ENCODE measurements at regions not wholly inside any gene's neighbourhood (a gene's known extent, or its start where the extent isn't known, plus 50 kb on each side); places are given as distances from the start of the nearest gene placed in this dataset.

GRCh38 chr14:96663076-96663475 is 134.1 kb upstream of the VRK1 start:
- H4K20me1 ChIP-seq (replicated peaks; ENCODE audit: control insufficient read depth, insufficient read depth, low read length) = no peaks in the 10 kb centered on the region
- TF ChIP-seq DMBX1 (CRISPR knock-in tag; IDR thresholded peaks at IDR 0.05; ENCODE audit: borderline replicate concordance) = no peak
- TF ChIP-seq ZBTB33 (CRISPR knock-in tag; IDR thresholded peaks at IDR 0.05) = no peak
- no peak for TF ChIP-seq ZNF354B (CRISPR knock-in tag; IDR thresholded peaks at IDR 0.05)
- TF ChIP-seq ZNF133 (CRISPR knock-in tag; IDR thresholded peaks at IDR 0.05) = no peak
- no peak for TF ChIP-seq DEAF1 (CRISPR knock-in tag; IDR thresholded peaks at IDR 0.05)
- no peak for TF ChIP-seq SAFB2 (IDR thresholded peaks at IDR 0.05; ENCODE audit: borderline replicate concordance, low read depth, low read length, severe bottlenecking)
- no peak for TF ChIP-seq FOXP1 (CRISPR knock-in tag; IDR thresholded peaks at IDR 0.05)
- no peak for TF ChIP-seq NR4A1 (CRISPR knock-in tag; IDR thresholded peaks at IDR 0.05)
- no peak for TF ChIP-seq NR4A1 (tag; IDR thresholded peaks at IDR 0.05)
- TF ChIP-seq GATAD2A (IDR thresholded peaks at IDR 0.05) = no peak
- TF ChIP-seq MTA2 (IDR thresholded peaks at IDR 0.05; ENCODE audit: low read depth) = no peak
- H3K36me3 ChIP-seq (ENCODE audit: control insufficient read depth, insufficient read depth, low read length) = no peaks in the 10 kb centered on the region
- no peak overlapping the region for H3K27ac ChIP-seq (ENCODE audit: extremely low read depth, low read depth, low read length)
- no peak overlapping the region for H3K9ac ChIP-seq (ENCODE audit: insufficient read depth in 1 of 2, low read depth in 2 of 2, low read length in 2 of 2)
- H3K4me2 ChIP-seq (ENCODE audit: insufficient read depth, low read length) = peak overlapping the region; percentile 55
- WGBS (ENCODE audit: insufficient coverage, low coverage, missing lambda C conversion rate) = 30% methylated on average over 19 of the region's 19 CpGs
- H3K9me3 ChIP-seq (replicated peaks; ENCODE audit: control insufficient read depth, insufficient read depth, low read depth, low read length) = no peaks in the 10 kb centered on the region
- POLR2A ChIA-PET = no interaction called here
- peaks cover 6 to 16% of the 10 kb centered on the region in 2 experiments; a peak in 3 of 5 replicates for H3K4me1 ChIP-seq (replicated peaks in 1 of 2; ENCODE audit: control insufficient read depth in 2 of 2, insufficient read depth in 2 of 2, low read length in 2 of 2)
- H3K4me3 ChIP-seq = 0 out of 2 replicates have a peak overlapping the region, but pooled peaks have one; percentile 0
- intact Hi-C loops (cut with micrococcal nuclease) (no loop called here), in situ Hi-C loops (cut with MboI) (no loop called here)
- H3K27me3 ChIP-seq (ENCODE audit: control insufficient read depth in 2 of 2, insufficient read depth in 2 of 2, low read length in 2 of 2) = peaks cover 0 to 32% of the 10 kb centered on the region in 2 experiments; a peak in 3 of 5 replicates
- no TSS peak for BruUV-seq (replicated peaks)
- no peaks in the 10 kb centered on the region for H3K9me1 ChIP-seq (ENCODE audit: control insufficient read depth, insufficient read depth, low read length)
- CTCF ChIA-PET (ENCODE audit: low intra/inter-chr PET ratio) = no interaction called here
- DNase-seq (ENCODE audit: extremely low read depth in 1 of 4, low spot score in 3 of 4) (no peak), FAIRE-seq (no peak), ATAC-seq (peak; percentile 32)
- peak overlapping the region; percentile 71 for H2AFZ ChIP-seq (ENCODE audit: low read depth, low read length)
- no peaks in the 10 kb centered on the region for H3K79me2 ChIP-seq (ENCODE audit: control insufficient read depth, insufficient read depth, low read length)

Measured in K562 (cell line).